IMR-90 (cell line): ENCODE measurements at regions not wholly inside any gene's neighbourhood (a gene's known extent, or its start where the extent isn't known, plus 50 kb on each side); places are given as distances from the start of the nearest gene placed in this dataset.

Experiments
- ATAC-seq: fragments of 200-7000 bp; cut with Tn5 transposase; 2 replicates; pipeline ENCODE4 v1.9.1; 2020; ENCODE audit warnings: low read depth, mild to moderate bottlenecking, moderate library complexity
- BruUV-seq: library from RNA; stranded (reverse); fragments of 400-500 nt; replicated peaks from 2 replicates; lab custom pipeline; 2021; lab: Mats Ljungman, UMichigan
- CTCF ChIA-PET: fragments of 300-600 bp; formaldehyde crosslinking; extraction: SDS; loops from one replicate; lab custom pipeline; 2021; ENCODE audit warnings: antibody characterized with exemption; lab: Yijun Ruan, JAX
- POLR2A ChIA-PET: fragments of 300-600 bp; sonication (Branson Sonifier 250); formaldehyde crosslinking; loops from one replicate; lab custom pipeline; 2022; ENCODE audit warnings: antibody characterized with exemption; ENCODE audit not compliant: unreplicated experiment; lab: Charles Lee
- DNase-seq: peaks from one replicate; pipeline ENCODE4 v3.0.0; 2013
- H2AFZ ChIP-seq: replicated peaks from 2 replicates; pipeline ENCODE3; 2013; ENCODE audit warnings: low read length, mild to moderate bottlenecking; ENCODE audit not compliant: poor library complexity
- H2AK5ac ChIP-seq: 2 replicates; pipeline ENCODE4 v1.6.1; 2013; ENCODE audit warnings: low read depth, low read length, inconsistent platforms
- H2AK9ac ChIP-seq: replicated peaks from 2 replicates; pipeline ENCODE3; 2013; ENCODE audit warnings: mild to moderate bottlenecking, low read depth, low read length, moderate library complexity; ENCODE audit not compliant: poor library complexity
- H2BK120ac ChIP-seq: 2 replicates; pipeline ENCODE4 v1.6.1; 2013; ENCODE audit warnings: low read depth, low read length, inconsistent platforms
- H2BK15ac ChIP-seq: 3 replicates; pipeline ENCODE4 v1.6.1; 2013; ENCODE audit warnings: low read depth, low read length, inconsistent platforms
- H2BK20ac ChIP-seq: 2 replicates; pipeline ENCODE4 v1.6.1; 2013; ENCODE audit warnings: low read depth, mild to moderate bottlenecking, inconsistent platforms, low read length, moderate library complexity
- H2BK5ac ChIP-seq: 2 replicates; pipeline ENCODE4 v1.6.1; 2013; ENCODE audit warnings: mild to moderate bottlenecking, low read depth, low read length, inconsistent platforms; ENCODE audit not compliant: poor library complexity, severe bottlenecking
- H3K14ac ChIP-seq: replicated peaks from 2 replicates; pipeline ENCODE4 v1.6.1; 2013; ENCODE audit warnings: low read depth, low read length, inconsistent platforms
- H3K18ac ChIP-seq: 2 replicates; pipeline ENCODE4 v1.6.1; 2013; ENCODE audit warnings: low read depth, low read length, control low read depth
- H3K23ac ChIP-seq: 2 replicates; pipeline ENCODE4 v1.6.1; 2013; ENCODE audit warnings: low read depth, low read length, inconsistent platforms
- H3K27ac ChIP-seq: 2 replicates; pipeline ENCODE4 v1.5.1; 2013; ENCODE audit warnings: mild to moderate bottlenecking, control low read depth, low read length; ENCODE audit not compliant: insufficient read depth
- H3K27me3 ChIP-seq: 2 replicates; pipeline ENCODE4 v1.6.1; 2013; ENCODE audit warnings: low read length; ENCODE audit not compliant: control insufficient read depth, insufficient read depth
- H3K36me3 ChIP-seq: 2 replicates; pipeline ENCODE4 v1.6.1; 2013; ENCODE audit warnings: low read length, mixed read lengths; ENCODE audit not compliant: control insufficient read depth, insufficient read depth
- H3K4ac ChIP-seq: 2 replicates; pipeline ENCODE4 v1.6.1; 2013; ENCODE audit warnings: low read depth, low read length, inconsistent platforms
- H3K4me1 ChIP-seq: 2 replicates; pipeline ENCODE4 v1.6.1; 2013; ENCODE audit warnings: low read length, mixed read lengths; ENCODE audit not compliant: control insufficient read depth, insufficient read depth
- H3K4me2 ChIP-seq: 2 replicates; pipeline ENCODE4 v1.6.1; 2013; ENCODE audit warnings: low read depth, mild to moderate bottlenecking, control low read depth, low read length, moderate library complexity
- H3K4me3 ChIP-seq: 2 replicates; pipeline ENCODE4 v1.5.1; 2013; ENCODE audit warnings: low read depth, mild to moderate bottlenecking, control low read depth, low read length, moderate library complexity; ENCODE audit not compliant: insufficient read depth
- H3K56ac ChIP-seq: 2 replicates; pipeline ENCODE4 v1.6.1; 2013; ENCODE audit warnings: low read length, inconsistent platforms; ENCODE audit not compliant: insufficient read depth; ENCODE audit errors: extremely low read depth
- H3K79me1 ChIP-seq, 2 experiments: 2 replicates each; pipeline ENCODE4 v1.6.1; 2013; ENCODE audit warnings: low read length in 2 of 2, inconsistent platforms in 1 of 2, low read depth in 1 of 2
- H3K9ac ChIP-seq: 2 replicates; pipeline ENCODE4 v1.6.1; 2013; ENCODE audit warnings: low read depth, low read length, control low read depth
- H3K9me1 ChIP-seq: 2 replicates; pipeline ENCODE4 v1.6.1; 2013; ENCODE audit warnings: low read length, inconsistent platforms; ENCODE audit not compliant: insufficient read depth
- H3K9me3 ChIP-seq: 2 replicates; pipeline ENCODE4 v1.6.1; 2013; ENCODE audit warnings: low read length; ENCODE audit not compliant: control insufficient read depth, insufficient read depth
- H4K20me1 ChIP-seq: 2 replicates; pipeline ENCODE4 v1.6.1; 2013; ENCODE audit warnings: low read length, inconsistent platforms; ENCODE audit not compliant: insufficient read depth
- H4K5ac ChIP-seq: 2 replicates; pipeline ENCODE4 v1.6.1; 2013; ENCODE audit warnings: mild to moderate bottlenecking, low read depth, low read length, control low read depth
- H4K8ac ChIP-seq, 2 experiments: 2 replicates each; pipeline ENCODE4 v1.6.1; 2013; ENCODE audit warnings: low read depth in 2 of 2, low read length in 2 of 2, control low read depth in 1 of 2, inconsistent platforms in 1 of 2
- H4K91ac ChIP-seq: 2 replicates; pipeline ENCODE4 v1.6.1; 2013; ENCODE audit warnings: low read depth, low read length, inconsistent platforms; ENCODE audit not compliant: insufficient read depth
- RAD21 ChIP-seq: IDR thresholded peaks from 2 replicates; pipeline ENCODE4 v1.6.1; 2012; ENCODE audit warnings: low read length, improper control_type of control experiment
- WGBS, 2 experiments: methylation state at CpG; one replicate each; pipeline versions ENCODE4 v1.1.5 to v1.1.7; 2013; ENCODE audit warnings: missing lambda C conversion rate in 2 of 2; ENCODE audit not compliant: insufficient read length in 1 of 2; ENCODE audit errors: extremely low coverage in 2 of 2; 5-methylcytosine and 5-hydroxymethylcytosine counted together
- dilution Hi-C: fragments of 300-500 bp; cut with HindIII; formaldehyde crosslinking; loops from one replicate; pipeline ENCODE4 v1.14.3; 2018; ENCODE audit warnings: low sequenced_read_pairs; ENCODE audit not compliant: unreplicated experiment
- in situ Hi-C: fragments of 300-500 bp; cut with MboI; formaldehyde crosslinking; loops from 3 replicates; pipeline ENCODE4 v1.14.3; 2019; ENCODE audit warnings: low sequenced_read_pairs, inconsistent platforms, mixed read lengths
- intact Hi-C: fragments of 100-400 bp; cut with micrococcal nuclease; formaldehyde crosslinking; loops from 2 replicates; pipeline ENCODE4 v1.10.0; 2022

- H3K56ac ChIP-seq = no peak overlapping the region
- dilution Hi-C loops (no loop called here), in situ Hi-C loops (no loop called here), intact Hi-C loops (no loop called here)
- no peaks in the 10 kb centered on the region for H3K4me1 ChIP-seq
- no peak overlapping the region for H2BK20ac ChIP-seq
- H3K4me2 ChIP-seq = no peak overlapping the region
- H3K4me3 ChIP-seq = no peak overlapping the region
- CTCF ChIA-PET = interaction anchor here (1.1 kb wide), 1 partner anchor 19 kb away, joined by 3 read pairs; no protein-coding TSS in a partner anchor
- H2BK5ac ChIP-seq = no peak overlapping the region
- WGBS, 2 experiments = no CpG with 5 or more reads among the region's 5 CpGs
- no peak overlapping the region for H4K91ac ChIP-seq
- no peak for TF ChIP-seq RAD21
- H3K23ac ChIP-seq = no peak overlapping the region
- POLR2A ChIA-PET = interaction anchor here (1.4 kb wide), 1 partner anchor 19 kb away, joined by 3 read pairs; no protein-coding TSS in a partner anchor
- no peak overlapping the region for H2AK5ac ChIP-seq
- no peak overlapping the region for H2AK9ac ChIP-seq
- H3K36me3 ChIP-seq = no peaks in the 10 kb centered on the region
- no peak overlapping the region for H3K14ac ChIP-seq
- no peak overlapping the region for H2AFZ ChIP-seq
- no peaks in the 10 kb centered on the region for H3K79me1 ChIP-seq
- H3K18ac ChIP-seq = no peak overlapping the region
- no peaks in the 10 kb centered on the region; the same call in 1 of the 2 replicates for H3K27me3 ChIP-seq
- H3K9ac ChIP-seq = no peak overlapping the region
- no peak overlapping the region for H3K27ac ChIP-seq
- no TSS peak for BruUV-seq
- no peak for DNase-seq
- H4K8ac ChIP-seq = no peak overlapping the region
- no peak overlapping the region for H3K4ac ChIP-seq
- H2BK120ac ChIP-seq = no peak overlapping the region
- H3K9me3 ChIP-seq = no peaks in the 10 kb centered on the region
- no peaks in the 10 kb centered on the region for H4K20me1 ChIP-seq
- H3K9me1 ChIP-seq = no peaks in the 10 kb centered on the region
- no peak overlapping the region for H2BK15ac ChIP-seq
- ATAC-seq = no peak
- no peak overlapping the region for H4K5ac ChIP-seq
Observed at GRCh38 chr11:15768321-15768720, 588.0 kb downstream of the SOX6 start.
